HCT116 (cell line): ENCODE measurements at regions not wholly inside any gene's neighbourhood (a gene's known extent, or its start where the extent isn't known, plus 50 kb on each side); places are given as distances from the start of the nearest gene placed in this dataset.

Source experiments
- ATAC-seq: fragments of 200-7000 bp; cut with Tn5 transposase; 2 replicates; pipeline ENCODE4 v1.9.1; 2020; ENCODE audit warnings: mild to moderate bottlenecking, moderate library complexity
- BruUV-seq: library from RNA; stranded (reverse); fragments of 400-500 nt; replicated peaks from 2 replicates; lab custom pipeline; 2021; lab: Mats Ljungman, UMichigan
- CTCF ChIA-PET: fragments of 300-600 bp; sonication (Branson Sonifier 250); formaldehyde crosslinking; loops from one replicate; lab custom pipeline; 2021; ENCODE audit warnings: antibody characterized with exemption; lab: Charles Lee
- POLR2A ChIA-PET: fragments of 300-600, 350-600 bp; sonication (Branson Sonifier 250); formaldehyde crosslinking; loops from one replicate; lab custom pipeline; 2021; ENCODE audit warnings: antibody characterized with exemption; lab: Charles Lee
- RAD21 ChIA-PET, 2 experiments: fragments of 300-600 bp; sonication (Branson Sonifier 250); formaldehyde crosslinking; loops; one replicate each; lab custom pipeline; 2023; ENCODE audit warnings: low total read pairs in 2 of 2; ENCODE audit not compliant: uncharacterized antibody in 2 of 2, unreplicated experiment in 2 of 2, low non-redundant PET in 1 of 2; lab: Charles Lee
- DNase-seq: peaks from one replicate; pipeline ENCODE4 v3.0.0-alpha.2; 2010; ENCODE audit warnings: low read depth, low spot score
- H2AFZ ChIP-seq: fragments of 200-600 bp; shearing (Covaris generic), sonication (generic); 2 replicates; pipeline ENCODE4 v1.6.1; 2017; ENCODE audit warnings: low read depth, mixed run types, mixed read lengths, antibody characterized with exemption, low read length; ENCODE audit not compliant: poor library complexity, severe bottlenecking
- H3K27ac ChIP-seq: 2 replicates; pipeline ENCODE4 v1.5.1; 2012; ENCODE audit warnings: low read depth, low read length
- H3K27me3 ChIP-seq: fragments of 200-600 bp; sonication (generic); 2 replicates; pipeline ENCODE4 v1.6.1; 2016; ENCODE audit warnings: mixed run types, low read length, mixed read lengths; ENCODE audit not compliant: insufficient read depth
- H3K36me3 ChIP-seq, 2 experiments: fragments of 200-500 bp in 1 of 2; fragments of 200-600 bp in 1 of 2; sonication (Bioruptor generic) in 1 of 2; sonication (generic) in 1 of 2; 2 replicates each; pipeline versions ENCODE4 v1.5.1 to v1.6.1; 2014 to 2016; ENCODE audit warnings: low read length in 2 of 2, inconsistent platforms in 1 of 2, mixed read lengths in 1 of 2, mixed run types in 1 of 2; ENCODE audit not compliant: insufficient read depth in 2 of 2, control insufficient read depth in 1 of 2
- H3K4me1 ChIP-seq, 2 experiments: fragments of 200-600 bp in 1 of 2; sonication (generic) in 1 of 2; 2 replicates each; pipeline versions ENCODE4 v1.5.1 to v1.6.1; 2012 to 2017; ENCODE audit warnings: low read length in 2 of 2, inconsistent platforms in 1 of 2, mild to moderate bottlenecking in 1 of 2, mixed read lengths in 1 of 2, mixed run types in 1 of 2, moderate library complexity in 1 of 2; ENCODE audit not compliant: insufficient read depth in 2 of 2, control insufficient read depth in 1 of 2
- H3K4me2 ChIP-seq: fragments of 200-600 bp; sonication (generic); 2 replicates; pipeline ENCODE4 v1.6.1; 2017; ENCODE audit warnings: mixed run types, low read length, mixed read lengths
- H3K4me3 ChIP-seq, 2 experiments: fragments of 200-600 bp in 1 of 2; sonication (generic) in 1 of 2; replicated peaks in 1 of 2; 2 replicates each; pipeline ENCODE4 v1.5.1; 2011 to 2016; ENCODE audit warnings: low read length in 2 of 2, control low read depth in 1 of 2, low read depth in 1 of 2, mild to moderate bottlenecking in 1 of 2, mixed read lengths in 1 of 2, mixed run types in 1 of 2
- H3K79me2 ChIP-seq: fragments of 200-600 bp; sonication (generic); 2 replicates; pipeline ENCODE4 v1.6.1; 2017; ENCODE audit warnings: mild to moderate bottlenecking, mixed run types, low read length, moderate library complexity, mixed read lengths; ENCODE audit not compliant: insufficient read depth
- H3K9ac ChIP-seq: fragments of 200-600 bp; sonication (generic); 2 replicates; pipeline ENCODE4 v1.6.1; 2016; ENCODE audit warnings: low read length, mixed read lengths
- H3K9me2 ChIP-seq: fragments of 200-600 bp; sonication (generic), shearing (Covaris generic); 2 replicates; pipeline ENCODE4 v1.6.1; 2017; ENCODE audit warnings: mixed run types, mild to moderate bottlenecking, moderate library complexity; ENCODE audit not compliant: insufficient read depth
- H3K9me3 ChIP-seq, 2 experiments: fragments of 200-500 bp in 1 of 2; fragments of 200-600 bp in 1 of 2; sonication (Bioruptor generic) in 1 of 2; sonication (generic) in 1 of 2; 2 replicates each; pipeline ENCODE4 v1.6.1; 2014 to 2017; ENCODE audit warnings: low read length in 2 of 2, mixed read lengths in 2 of 2, inconsistent platforms in 1 of 2, low read depth in 1 of 2, mild to moderate bottlenecking in 1 of 2, mixed run types in 1 of 2, moderate library complexity in 1 of 2; ENCODE audit not compliant: control insufficient read depth in 1 of 2, insufficient read depth in 1 of 2
- H4K20me1 ChIP-seq: fragments of 200-600 bp; sonication (generic), shearing (Covaris generic); 2 replicates; pipeline ENCODE4 v1.6.1; 2017; ENCODE audit warnings: mixed run types, mild to moderate bottlenecking, moderate library complexity; ENCODE audit not compliant: insufficient read depth
- CEBPB ChIP-seq: IDR thresholded peaks from 2 replicates; pipeline ENCODE4 v1.6.1; 2012; ENCODE audit warnings: low read depth
- EGR1 ChIP-seq: IDR thresholded peaks from 2 replicates; pipeline ENCODE4 v1.6.1; 2012; ENCODE audit warnings: low read depth
- ELF1 ChIP-seq: IDR thresholded peaks from 2 replicates; pipeline ENCODE4 v1.6.1; 2012; ENCODE audit warnings: low read depth, borderline replicate concordance
- EZH2 ChIP-seq: fragments of 200-600 bp; sonication (generic); IDR thresholded peaks from 2 replicates; pipeline ENCODE4 v1.6.1; 2017; ENCODE audit warnings: antibody characterized with exemption, mixed run types
- FOSL1 ChIP-seq: IDR thresholded peaks from 2 replicates; pipeline ENCODE4 v1.6.1; 2012; ENCODE audit warnings: low read depth
- MAX ChIP-seq: IDR thresholded peaks from 2 replicates; pipeline ENCODE4 v1.6.1; 2012
- POLR2AphosphoS5 ChIP-seq: IDR thresholded peaks from 2 replicates; pipeline ENCODE4 v1.6.1; 2011; ENCODE audit warnings: mild to moderate bottlenecking, low read depth, low read length, moderate library complexity
- RAD21 ChIP-seq: IDR thresholded peaks from 2 replicates; pipeline ENCODE4 v1.6.1; 2012; ENCODE audit warnings: low read depth, mild to moderate bottlenecking
- REST ChIP-seq: IDR thresholded peaks from 2 replicates; pipeline ENCODE4 v1.6.1; 2012; ENCODE audit warnings: low read depth
- SIN3A ChIP-seq: IDR thresholded peaks from 2 replicates; pipeline ENCODE4 v1.6.1; 2012; ENCODE audit warnings: low read depth
- SP1 ChIP-seq: IDR thresholded peaks from 2 replicates; pipeline ENCODE4 v1.6.1; 2012; ENCODE audit warnings: low read depth
- SRF ChIP-seq: IDR thresholded peaks from 2 replicates; pipeline ENCODE4 v1.6.1; 2012; ENCODE audit warnings: low read depth
- intact Hi-C: fragments of 100-400 bp; cut with micrococcal nuclease; formaldehyde crosslinking; loops from 2 replicates; pipeline ENCODE4 v1.10.0; 2022
- TF ChIP-seq, protein P1 (sequence below): IDR thresholded peaks from 2 replicates; pipeline ENCODE4 v1.6.1; 2011; ENCODE audit warnings: mild to moderate bottlenecking, low read length, moderate library complexity; ENCODE audit not compliant: insufficient replicate concordance; ENCODE audit errors: extremely low read depth
- TF ChIP-seq, protein P2 (sequence below), 3 experiments: fragments of 200-600 bp in 1 of 3; sonication (generic) in 1 of 3; IDR thresholded peaks in 2 of 3; conservative IDR thresholded peaks in 1 of 3; 2 replicates each; pipeline ENCODE4 v1.5.1; 2012 to 2017; ENCODE audit warnings: low read depth in 2 of 3, low read length in 2 of 3, antibody characterized with exemption in 1 of 3, borderline replicate concordance in 1 of 3, control low read depth in 1 of 3, mild to moderate bottlenecking in 1 of 3, mixed read lengths in 1 of 3, mixed run types in 1 of 3, moderate library complexity in 1 of 3; ENCODE audit not compliant: insufficient read depth in 1 of 3

GRCh38 chr7:1321411-1322239 lies 89.0 kb downstream of the UNCX start:
- no peak overlapping the region for H2AFZ ChIP-seq
- TF ChIP-seq EZH2, result no peak
- TF ChIP-seq FOSL1, result no peak
- TF ChIP-seq RAD21, result no peak
- TF ChIP-seq, protein P1, sequence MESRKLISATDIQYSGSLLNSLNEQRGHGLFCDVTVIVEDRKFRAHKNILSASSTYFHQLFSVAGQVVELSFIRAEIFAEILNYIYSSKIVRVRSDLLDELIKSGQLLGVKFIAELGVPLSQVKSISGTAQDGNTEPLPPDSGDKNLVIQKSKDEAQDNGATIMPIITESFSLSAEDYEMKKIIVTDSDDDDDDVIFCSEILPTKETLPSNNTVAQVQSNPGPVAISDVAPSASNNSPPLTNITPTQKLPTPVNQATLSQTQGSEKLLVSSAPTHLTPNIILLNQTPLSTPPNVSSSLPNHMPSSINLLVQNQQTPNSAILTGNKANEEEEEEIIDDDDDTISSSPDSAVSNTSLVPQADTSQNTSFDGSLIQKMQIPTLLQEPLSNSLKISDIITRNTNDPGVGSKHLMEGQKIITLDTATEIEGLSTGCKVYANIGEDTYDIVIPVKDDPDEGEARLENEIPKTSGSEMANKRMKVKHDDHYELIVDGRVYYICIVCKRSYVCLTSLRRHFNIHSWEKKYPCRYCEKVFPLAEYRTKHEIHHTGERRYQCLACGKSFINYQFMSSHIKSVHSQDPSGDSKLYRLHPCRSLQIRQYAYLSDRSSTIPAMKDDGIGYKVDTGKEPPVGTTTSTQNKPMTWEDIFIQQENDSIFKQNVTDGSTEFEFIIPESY, result no peak
- no peak for TF ChIP-seq EGR1
- no peak for TF ChIP-seq REST
- TF ChIP-seq SP1, result no peak
- TF ChIP-seq POLR2AphosphoS5, result no peak
- TF ChIP-seq MAX, result no peak
- TF ChIP-seq SIN3A, result no peak
- no peak for TF ChIP-seq ELF1
- no peak for TF ChIP-seq SRF
- TF ChIP-seq, protein P2, sequence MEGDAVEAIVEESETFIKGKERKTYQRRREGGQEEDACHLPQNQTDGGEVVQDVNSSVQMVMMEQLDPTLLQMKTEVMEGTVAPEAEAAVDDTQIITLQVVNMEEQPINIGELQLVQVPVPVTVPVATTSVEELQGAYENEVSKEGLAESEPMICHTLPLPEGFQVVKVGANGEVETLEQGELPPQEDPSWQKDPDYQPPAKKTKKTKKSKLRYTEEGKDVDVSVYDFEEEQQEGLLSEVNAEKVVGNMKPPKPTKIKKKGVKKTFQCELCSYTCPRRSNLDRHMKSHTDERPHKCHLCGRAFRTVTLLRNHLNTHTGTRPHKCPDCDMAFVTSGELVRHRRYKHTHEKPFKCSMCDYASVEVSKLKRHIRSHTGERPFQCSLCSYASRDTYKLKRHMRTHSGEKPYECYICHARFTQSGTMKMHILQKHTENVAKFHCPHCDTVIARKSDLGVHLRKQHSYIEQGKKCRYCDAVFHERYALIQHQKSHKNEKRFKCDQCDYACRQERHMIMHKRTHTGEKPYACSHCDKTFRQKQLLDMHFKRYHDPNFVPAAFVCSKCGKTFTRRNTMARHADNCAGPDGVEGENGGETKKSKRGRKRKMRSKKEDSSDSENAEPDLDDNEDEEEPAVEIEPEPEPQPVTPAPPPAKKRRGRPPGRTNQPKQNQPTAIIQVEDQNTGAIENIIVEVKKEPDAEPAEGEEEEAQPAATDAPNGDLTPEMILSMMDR (IDR thresholded peaks at IDR 0.05 in 2 of 3, conservative IDR thresholded peaks at IDR 0.05 in 1 of 3; ENCODE audit: borderline replicate concordance in 1 of 3, insufficient read depth in 1 of 3, low read depth in 2 of 3, low read length in 2 of 3), result no peak
- no peak for TF ChIP-seq CEBPB
- TF ChIP-seq, all 23 proteins: peak for 0
- no peak overlapping the region for H3K4me2 ChIP-seq
- H3K4me3 ChIP-seq, result no peak overlapping the region
- no peaks in the 10 kb centered on the region for H4K20me1 ChIP-seq
- ChIA-PET POLR2A (no interaction called here), RAD21 (no interaction called here), CTCF (no interaction called here)
- DNase-seq, result no peak
- no peak overlapping the region for H3K27ac ChIP-seq
- H3K27me3 ChIP-seq, result no peaks in the 10 kb centered on the region
- no TSS peak for BruUV-seq
- ATAC-seq, result no peak
- no peaks in the 10 kb centered on the region for H3K36me3 ChIP-seq
- H3K9me2 ChIP-seq, result no peaks in the 10 kb centered on the region
- intact Hi-C loops, result no loop called here
- H3K9ac ChIP-seq, result no peak overlapping the region
- no peaks in the 10 kb centered on the region for H3K9me3 ChIP-seq
- H3K79me2 ChIP-seq, result no peaks in the 10 kb centered on the region
- no peaks in the 10 kb centered on the region for H3K4me1 ChIP-seq
